NT2/D1 (cell line): ENCODE measurements at regions not wholly inside any gene's neighbourhood (a gene's known extent, or its start where the extent isn't known, plus 50 kb on each side); places are given as distances from the start of the nearest gene placed in this dataset.

Source experiments
- YY1 ChIP-seq: IDR thresholded peaks from 2 replicates; pipeline ENCODE4 v1.6.1; 2011; ENCODE audit not compliant: insufficient read length, insufficient read depth
- ZNF274 ChIP-seq: IDR thresholded peaks from 2 replicates; pipeline ENCODE4 v1.6.1; 2011; ENCODE audit warnings: mild to moderate bottlenecking, low read depth, low read length

DNA sequence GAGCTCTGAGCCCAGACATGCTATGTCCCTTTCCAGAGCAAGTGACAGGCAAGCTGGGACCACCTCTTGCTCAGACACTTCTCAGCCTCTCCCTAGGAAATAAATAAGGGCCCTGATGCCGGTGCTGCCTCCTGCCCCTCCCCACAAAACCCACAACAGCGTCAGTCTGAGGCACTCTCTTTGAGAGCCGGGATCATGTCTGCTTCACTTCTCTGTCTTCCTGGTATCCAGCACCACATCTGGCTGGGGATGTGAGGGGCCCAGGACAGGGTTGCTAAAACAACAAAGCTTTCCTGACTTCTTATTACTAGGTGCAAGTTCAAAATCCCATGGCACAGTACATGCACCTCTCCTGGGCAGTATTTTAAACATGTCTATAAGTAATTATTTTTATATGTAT is 103.9 kb upstream of the GLI2 start:
- TF ChIP-seq ZNF274 (no peak), YY1 (no peak)
